ENCODE measurements at regions not wholly inside any gene's neighbourhood (a gene's known extent, or its start where the extent isn't known, plus 50 kb on each side); places are given as distances from the start of the nearest gene placed in this dataset.
A peak's percentile ranks its signal among the peaks of the same experiment; 100 is the strongest.

DNA sequence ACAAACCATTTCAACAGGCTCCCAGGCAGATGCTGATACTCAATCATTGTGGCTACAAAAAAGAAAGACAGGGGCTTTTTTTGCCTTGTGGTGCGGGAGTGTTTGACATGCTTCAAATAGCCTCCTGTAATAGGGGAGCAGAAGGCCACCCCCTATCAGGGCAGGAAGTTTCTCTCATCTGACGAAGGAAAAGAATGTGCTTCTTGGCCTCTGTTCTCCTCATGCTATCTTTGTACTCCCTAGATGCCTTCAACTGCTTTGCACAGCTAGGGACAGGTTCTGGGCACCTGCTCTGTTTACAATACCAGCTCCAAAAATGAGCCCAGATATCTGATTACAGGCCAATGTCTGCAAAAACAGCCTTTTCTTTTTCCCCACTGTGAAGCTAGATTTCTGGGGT, 391.1 kb downstream of the STIM2 start:
- Histone ChIP-seq H3K79me2 (replicated peaks; ENCODE audit: insufficient read depth) (no peaks in the 10 kb centered on the region), H3K27me3 (ENCODE audit: insufficient read depth) (no peaks in the 10 kb centered on the region), H2AFZ (no peak overlapping the region), H3K4me2 (no peak overlapping the region), H3K4me3 (no peak overlapping the region), H3K9me2 (ENCODE audit: insufficient read depth) (peaks cover 9% of the 10 kb centered on the region; the same call in 1 of the 2 replicates), H3K4me1 (ENCODE audit: insufficient read depth) (no peaks in the 10 kb centered on the region; the same call in 1 of the 2 replicates), H3K27ac (ENCODE audit: low read depth) (no peak overlapping the region), H4K20me1 (replicated peaks; ENCODE audit: insufficient read depth) (no peaks in the 10 kb centered on the region), H3F3A (replicated peaks; ENCODE audit: low read depth) (no peaks in the 10 kb centered on the region), H3K36me3 (ENCODE audit: insufficient read depth) (no peaks in the 10 kb centered on the region)
- no peak; the same call in 2 of the 3 replicates for ATAC-seq
- no peak overlapping the region for H3K4me3 Mint-ChIP-seq
- H3K9me3 Mint-ChIP-seq = peaks cover 2% of the 10 kb centered on the region; the same call in 1 of the 3 replicates
- no peak for TF ChIP-seq EZH2phosphoT487 (IDR thresholded peaks at IDR 0.05; ENCODE audit: unreplicated experiment)
- no peak for TF ChIP-seq ZNF331 (CRISPR knock-in tag; IDR thresholded peaks at IDR 0.05; ENCODE audit: low read depth)
- no peak for TF ChIP-seq EZH2 (IDR thresholded peaks at IDR 0.05; ENCODE audit: low read depth, unreplicated experiment)
- TF ChIP-seq, protein P1, sequence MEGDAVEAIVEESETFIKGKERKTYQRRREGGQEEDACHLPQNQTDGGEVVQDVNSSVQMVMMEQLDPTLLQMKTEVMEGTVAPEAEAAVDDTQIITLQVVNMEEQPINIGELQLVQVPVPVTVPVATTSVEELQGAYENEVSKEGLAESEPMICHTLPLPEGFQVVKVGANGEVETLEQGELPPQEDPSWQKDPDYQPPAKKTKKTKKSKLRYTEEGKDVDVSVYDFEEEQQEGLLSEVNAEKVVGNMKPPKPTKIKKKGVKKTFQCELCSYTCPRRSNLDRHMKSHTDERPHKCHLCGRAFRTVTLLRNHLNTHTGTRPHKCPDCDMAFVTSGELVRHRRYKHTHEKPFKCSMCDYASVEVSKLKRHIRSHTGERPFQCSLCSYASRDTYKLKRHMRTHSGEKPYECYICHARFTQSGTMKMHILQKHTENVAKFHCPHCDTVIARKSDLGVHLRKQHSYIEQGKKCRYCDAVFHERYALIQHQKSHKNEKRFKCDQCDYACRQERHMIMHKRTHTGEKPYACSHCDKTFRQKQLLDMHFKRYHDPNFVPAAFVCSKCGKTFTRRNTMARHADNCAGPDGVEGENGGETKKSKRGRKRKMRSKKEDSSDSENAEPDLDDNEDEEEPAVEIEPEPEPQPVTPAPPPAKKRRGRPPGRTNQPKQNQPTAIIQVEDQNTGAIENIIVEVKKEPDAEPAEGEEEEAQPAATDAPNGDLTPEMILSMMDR (conservative IDR thresholded peaks at IDR 0.05; ENCODE audit: low read depth in 2 of 2) = no peak
- TF ChIP-seq, protein P2, sequence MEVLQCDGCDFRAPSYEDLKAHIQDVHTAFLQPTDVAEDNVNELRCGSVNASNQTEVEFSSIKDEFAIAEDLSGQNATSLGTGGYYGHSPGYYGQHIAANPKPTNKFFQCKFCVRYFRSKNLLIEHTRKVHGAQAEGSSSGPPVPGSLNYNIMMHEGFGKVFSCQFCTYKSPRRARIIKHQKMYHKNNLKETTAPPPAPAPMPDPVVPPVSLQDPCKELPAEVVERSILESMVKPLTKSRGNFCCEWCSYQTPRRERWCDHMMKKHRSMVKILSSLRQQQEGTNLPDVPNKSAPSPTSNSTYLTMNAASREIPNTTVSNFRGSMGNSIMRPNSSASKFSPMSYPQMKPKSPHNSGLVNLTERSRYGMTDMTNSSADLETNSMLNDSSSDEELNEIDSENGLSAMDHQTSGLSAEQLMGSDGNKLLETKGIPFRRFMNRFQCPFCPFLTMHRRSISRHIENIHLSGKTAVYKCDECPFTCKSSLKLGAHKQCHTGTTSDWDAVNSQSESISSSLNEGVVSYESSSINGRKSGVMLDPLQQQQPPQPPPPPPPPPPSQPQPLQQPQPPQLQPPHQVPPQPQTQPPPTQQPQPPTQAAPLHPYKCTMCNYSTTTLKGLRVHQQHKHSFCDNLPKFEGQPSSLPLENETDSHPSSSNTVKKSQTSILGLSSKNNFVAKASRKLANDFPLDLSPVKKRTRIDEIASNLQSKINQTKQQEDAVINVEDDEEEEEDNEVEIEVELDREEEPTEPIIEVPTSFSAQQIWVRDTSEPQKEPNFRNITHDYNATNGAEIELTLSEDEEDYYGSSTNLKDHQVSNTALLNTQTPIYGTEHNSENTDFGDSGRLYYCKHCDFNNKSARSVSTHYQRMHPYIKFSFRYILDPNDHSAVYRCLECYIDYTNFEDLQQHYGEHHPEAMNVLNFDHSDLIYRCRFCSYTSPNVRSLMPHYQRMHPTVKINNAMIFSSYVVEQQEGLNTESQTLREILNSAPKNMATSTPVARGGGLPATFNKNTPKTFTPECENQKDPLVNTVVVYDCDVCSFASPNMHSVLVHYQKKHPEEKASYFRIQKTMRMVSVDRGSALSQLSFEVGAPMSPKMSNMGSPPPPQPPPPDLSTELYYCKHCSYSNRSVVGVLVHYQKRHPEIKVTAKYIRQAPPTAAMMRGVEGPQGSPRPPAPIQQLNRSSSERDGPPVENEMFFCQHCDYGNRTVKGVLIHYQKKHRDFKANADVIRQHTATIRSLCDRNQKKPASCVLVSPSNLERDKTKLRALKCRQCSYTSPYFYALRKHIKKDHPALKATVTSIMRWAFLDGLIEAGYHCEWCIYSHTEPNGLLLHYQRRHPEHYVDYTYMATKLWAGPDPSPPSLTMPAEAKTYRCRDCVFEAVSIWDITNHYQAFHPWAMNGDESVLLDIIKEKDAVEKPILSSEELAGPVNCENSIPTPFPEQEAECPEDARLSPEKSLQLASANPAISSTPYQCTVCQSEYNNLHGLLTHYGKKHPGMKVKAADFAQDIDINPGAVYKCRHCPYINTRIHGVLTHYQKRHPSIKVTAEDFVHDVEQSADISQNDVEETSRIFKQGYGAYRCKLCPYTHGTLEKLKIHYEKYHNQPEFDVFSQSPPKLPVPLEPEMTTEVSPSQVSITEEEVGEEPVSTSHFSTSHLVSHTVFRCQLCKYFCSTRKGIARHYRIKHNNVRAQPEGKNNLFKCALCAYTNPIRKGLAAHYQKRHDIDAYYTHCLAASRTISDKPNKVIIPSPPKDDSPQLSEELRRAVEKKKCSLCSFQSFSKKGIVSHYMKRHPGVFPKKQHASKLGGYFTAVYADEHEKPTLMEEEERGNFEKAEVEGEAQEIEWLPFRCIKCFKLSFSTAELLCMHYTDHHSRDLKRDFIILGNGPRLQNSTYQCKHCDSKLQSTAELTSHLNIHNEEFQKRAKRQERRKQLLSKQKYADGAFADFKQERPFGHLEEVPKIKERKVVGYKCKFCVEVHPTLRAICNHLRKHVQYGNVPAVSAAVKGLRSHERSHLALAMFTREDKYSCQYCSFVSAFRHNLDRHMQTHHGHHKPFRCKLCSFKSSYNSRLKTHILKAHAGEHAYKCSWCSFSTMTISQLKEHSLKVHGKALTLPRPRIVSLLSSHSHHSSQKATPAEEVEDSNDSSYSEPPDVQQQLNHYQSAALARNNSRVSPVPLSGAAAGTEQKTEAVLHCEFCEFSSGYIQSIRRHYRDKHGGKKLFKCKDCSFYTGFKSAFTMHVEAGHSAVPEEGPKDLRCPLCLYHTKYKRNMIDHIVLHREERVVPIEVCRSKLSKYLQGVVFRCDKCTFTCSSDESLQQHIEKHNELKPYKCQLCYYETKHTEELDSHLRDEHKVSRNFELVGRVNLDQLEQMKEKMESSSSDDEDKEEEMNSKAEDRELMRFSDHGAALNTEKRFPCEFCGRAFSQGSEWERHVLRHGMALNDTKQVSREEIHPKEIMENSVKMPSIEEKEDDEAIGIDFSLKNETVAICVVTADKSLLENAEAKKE (CRISPR knock-in tag; IDR thresholded peaks at IDR 0.05) = peak; percentile 67; the same call in 1 of the 2 replicates
- H3K27me3 Mint-ChIP-seq (ENCODE audit: insufficient read depth, low read depth, poor library complexity) = no peaks in the 10 kb centered on the region
- peaks cover 16% of the 10 kb centered on the region for H3K4me1 Mint-ChIP-seq
- no peaks in the 10 kb centered on the region for H3K36me3 Mint-ChIP-seq (ENCODE audit: low read depth)
- H3K27ac Mint-ChIP-seq = no peak overlapping the region
- peak; percentile 16 for DNase-seq (ENCODE audit: low spot score)
